ENCODE measurements at regions not wholly inside any gene's neighbourhood (a gene's known extent, or its start where the extent isn't known, plus 50 kb on each side); places are given as distances from the start of the nearest gene placed in this dataset.
"Not testable (repeated sequence)": the region's sequence is repeated elsewhere in the genome, so short reads cannot be mapped to it uniquely, and the experiment has no call there.

GRCh38 chr2:143942486-143942885, 577.4 kb downstream of the ZEB2 start:
- no peak for DNase-seq

GRCh38 chr2:143940720-143941119, 579.2 kb downstream of the ZEB2 start:
- DNase-seq = no peak

GRCh38 chr2:143939626-143940330, 580.1 kb downstream of the ZEB2 start:
- DNase-seq = no peak

- DNase-seq = peak; percentile 37
Observed at GRCh38 chr2:143937723-143938350, 582.1 kb downstream of the ZEB2 start.

GRCh38 chr2:143936848-143937722, 582.8 kb downstream of the ZEB2 start:
- DNase-seq = no peak

GRCh38 chr2:143936538-143936847, 583.4 kb downstream of the ZEB2 start:
- no peak for DNase-seq

- DNase-seq = no peak
Observed at GRCh38 chr2:143935482-143935752, 584.5 kb downstream of the ZEB2 start.

GRCh38 chr2:143934626-143935481, 585.1 kb downstream of the ZEB2 start:
- DNase-seq = no peak

- no peak for DNase-seq
Observed at GRCh38 chr2:143933946-143934569, 585.9 kb downstream of the ZEB2 start.

GRCh38 chr2:143930891-143931290, 589.0 kb downstream of the ZEB2 start:
- no peak for DNase-seq

- no peak for DNase-seq
Observed at GRCh38 chr2:143928613-143929012, 591.3 kb downstream of the ZEB2 start.

- no peak for DNase-seq
Observed at GRCh38 chr2:143928184-143928583, 591.7 kb downstream of the ZEB2 start.

- no peak for DNase-seq
Observed at GRCh38 chr2:143926736-143927135, 593.2 kb downstream of the ZEB2 start.

GRCh38 chr2:143922261-143922830, 597.6 kb downstream of the ZEB2 start:
- not testable (repeated sequence) for DNase-seq

GRCh38 chr2:143918465-143918989, 601.4 kb downstream of the ZEB2 start:
- no peak for DNase-seq

GRCh38 chr2:143916781-143917180, 603.1 kb downstream of the ZEB2 start:
- no peak for DNase-seq

- no peak for DNase-seq
Observed at GRCh38 chr2:143909577-143910353, 610.2 kb downstream of the ZEB2 start.

- no peak for DNase-seq
Observed at GRCh38 chr2:143908843-143909242, 611.1 kb downstream of the ZEB2 start.

- no peak for DNase-seq
Observed at GRCh38 chr2:143907801-143908200, 612.1 kb downstream of the ZEB2 start.

- DNase-seq = no peak
Observed at GRCh38 chr2:143906850-143907249, 613.1 kb downstream of the ZEB2 start.

- DNase-seq = no peak
Observed at GRCh38 chr2:143905587-143905986, 614.3 kb downstream of the ZEB2 start.
